ENCODE measurements at regions not wholly inside any gene's neighbourhood (a gene's known extent, or its start where the extent isn't known, plus 50 kb on each side); places are given as distances from the start of the nearest gene placed in this dataset.

- Histone ChIP-seq H3K9me3 (no peaks in the 10 kb centered on the region), H4K20me1 (ENCODE audit: insufficient read depth) (no peaks in the 10 kb centered on the region), H3F3A (replicated peaks; ENCODE audit: insufficient read depth) (no peaks in the 10 kb centered on the region), H3K9ac (no peak overlapping the region), H3K4me1 (ENCODE audit: control insufficient read depth in 1 of 2, insufficient read depth in 2 of 2, low read depth in 1 of 2, low read length in 1 of 2) (peaks cover 0 to 5% of the 10 kb centered on the region in 2 experiments; a peak in 2 of 4 replicates), H3K9me2 (no peaks in the 10 kb centered on the region), H3K4me2 (no peak overlapping the region), H2AFZ (ENCODE audit: low read depth) (no peak overlapping the region), H3K79me2 (ENCODE audit: insufficient read depth) (no peaks in the 10 kb centered on the region), H3K27me3 (ENCODE audit: insufficient read depth) (no peaks in the 10 kb centered on the region), H3K27ac (ENCODE audit: low read depth in 2 of 2, low read length in 1 of 2) (no peak overlapping the region), H3K4me3 (ENCODE audit: low read depth in 2 of 2, low read length in 1 of 2) (no peak overlapping the region), H3K36me3 (replicated peaks in 1 of 2; ENCODE audit: control insufficient read depth in 1 of 2, insufficient read depth in 2 of 2, low read length in 1 of 2) (no peaks in the 10 kb centered on the region)
- DNase-seq: no peak
- ChIA-PET CTCF (interaction anchor here (1.6 kb wide), 1 partner anchor 8 kb away, joined by 5 read pairs; no protein-coding TSS in a partner anchor), POLR2A (no interaction called here)
- TF ChIP-seq PBX3 (IDR thresholded peaks at IDR 0.05) (no peak), REST (IDR thresholded peaks at IDR 0.05; ENCODE audit: low read depth, low read length) (no peak), MAX (IDR thresholded peaks at IDR 0.05; ENCODE audit: low read depth) (no peak), RFX5 (IDR thresholded peaks at IDR 0.05; ENCODE audit: low read length) (no peak), POLR2AphosphoS5 (IDR thresholded peaks at IDR 0.05; ENCODE audit: low read depth, low read length) (no peak), MEF2A (IDR thresholded peaks at IDR 0.05; ENCODE audit: borderline replicate concordance, low read depth) (no peak), NFIC (IDR thresholded peaks at IDR 0.05; ENCODE audit: borderline replicate concordance) (no peak), MXI1 (IDR thresholded peaks at IDR 0.05; ENCODE audit: low read depth, low read length) (no peak), SIN3A (IDR thresholded peaks at IDR 0.05; ENCODE audit: borderline replicate concordance, low read depth, low read length) (no peak), JUND (IDR thresholded peaks at IDR 0.05) (no peak), RCOR1 (IDR thresholded peaks at IDR 0.05; ENCODE audit: low read length) (no peak), SMC3 (IDR thresholded peaks at IDR 0.05; ENCODE audit: low read depth, low read length) (no peak), USF2 (IDR thresholded peaks at IDR 0.05; ENCODE audit: borderline replicate concordance, low read depth, low read length) (no peak), EZH2phosphoT487 (IDR thresholded peaks at IDR 0.05; ENCODE audit: borderline replicate concordance, low read depth) (no peak), YY1 (IDR thresholded peaks at IDR 0.05; ENCODE audit: low read depth) (no peak), CHD2 (IDR thresholded peaks at IDR 0.05; ENCODE audit: low read length, partially characterized antibody) (no peak), USF1 (IDR thresholded peaks at IDR 0.05; ENCODE audit: borderline replicate concordance, low read depth) (no peak), TCF12 (IDR thresholded peaks at IDR 0.05) (no peak), ELF1 (IDR thresholded peaks at IDR 0.05) (no peak)
- WGBS (ENCODE audit: low lambda C conversion rate): 83% methylated on average over 6 of the region's 6 CpGs
Observed at GRCh38 chr1:223012176-223012788, 130.8 kb downstream of the TLR5 start.
